ENCODE measurements at regions not wholly inside any gene's neighbourhood (a gene's known extent, or its start where the extent isn't known, plus 50 kb on each side); places are given as distances from the start of the nearest gene placed in this dataset.

DNA sequence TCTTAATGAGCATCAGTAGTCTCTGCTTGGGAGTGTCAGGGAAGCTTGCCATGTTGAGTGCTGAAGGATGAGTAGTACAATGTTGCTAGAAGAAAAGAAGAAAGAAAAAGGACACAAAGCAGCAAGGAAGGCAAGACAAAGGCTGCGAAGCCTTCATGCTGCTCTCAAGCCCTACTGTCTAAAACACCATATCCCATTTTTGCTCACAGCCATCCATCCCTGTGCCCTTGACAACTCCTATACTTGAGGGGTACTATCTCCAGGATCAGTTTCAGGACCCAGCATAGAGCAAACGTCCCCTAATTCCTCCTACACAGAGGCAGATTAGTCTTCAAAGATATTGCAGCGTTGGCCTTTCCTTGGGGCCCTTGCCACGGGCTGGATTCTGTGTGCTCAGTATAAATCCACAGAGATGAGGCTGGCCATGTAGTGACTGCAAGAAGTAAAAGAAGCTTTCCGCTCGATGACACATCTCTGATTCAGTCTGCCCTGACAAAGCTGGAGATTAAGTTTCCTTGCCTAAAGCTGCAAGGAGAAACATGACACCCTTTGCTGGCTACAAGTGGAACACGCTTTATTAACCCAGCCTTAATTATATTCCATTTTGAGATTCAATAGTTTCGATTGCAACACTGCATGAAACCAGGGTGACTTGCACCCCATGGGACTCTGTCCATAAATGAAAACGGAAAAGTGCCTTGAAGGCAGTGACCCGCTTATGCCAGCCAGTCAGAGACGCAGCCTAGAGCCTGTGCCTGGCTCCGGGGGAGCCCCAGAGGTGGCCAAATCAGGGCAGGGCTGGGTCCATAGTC, 304.6 kb downstream of the ACTL7B start:
- H3K4me1 ChIP-seq (ENCODE audit: control insufficient read depth, insufficient read depth, low read length), result 0 out of 2 replicates have a peak, but pooled peaks cover 4% of the 10 kb centered on the region
- H3K27ac ChIP-seq (ENCODE audit: low read depth, low read length), result no peak overlapping the region
- H3K9ac ChIP-seq (ENCODE audit: low read depth, low read length), result no peak overlapping the region
- H3K27me3 ChIP-seq (ENCODE audit: control insufficient read depth, insufficient read depth, low read length), result no peaks in the 10 kb centered on the region
- H3K9me3 ChIP-seq (ENCODE audit: control insufficient read depth, insufficient read depth, low read length), result no peaks in the 10 kb centered on the region
- no peaks in the 10 kb centered on the region for H3K36me3 ChIP-seq (ENCODE audit: control insufficient read depth, insufficient read depth, low read length)
- no peak overlapping the region for H3K4me3 ChIP-seq (ENCODE audit: low read depth, low read length)

DNA sequence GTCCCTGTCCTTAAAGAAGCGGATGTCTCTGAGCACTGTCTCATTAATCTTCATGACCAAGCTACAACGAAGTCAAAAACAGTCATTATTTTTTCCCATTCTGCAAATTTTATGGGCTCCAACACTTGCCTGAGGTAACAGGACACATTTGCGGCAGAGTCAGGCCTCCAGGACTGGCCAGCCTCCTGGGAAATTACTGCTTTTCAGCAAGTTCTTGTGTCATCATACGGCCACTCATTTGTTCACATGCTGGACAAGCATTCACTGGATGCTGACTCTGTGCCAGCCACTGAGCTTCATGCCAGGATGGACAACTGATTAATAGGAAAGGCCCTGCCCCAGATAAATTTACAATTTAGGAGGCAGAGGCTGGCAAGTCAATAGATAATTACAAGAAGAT, 305.7 kb downstream of the ACTL7B start:
- Histone ChIP-seq H3K36me3 (ENCODE audit: control insufficient read depth, insufficient read depth, low read length) (no peaks in the 10 kb centered on the region), H3K4me3 (ENCODE audit: low read depth, low read length) (no peak overlapping the region), H3K27ac (ENCODE audit: low read depth, low read length) (no peak overlapping the region), H3K9ac (ENCODE audit: low read depth, low read length) (no peak overlapping the region), H3K27me3 (ENCODE audit: control insufficient read depth, insufficient read depth, low read length) (no peaks in the 10 kb centered on the region), H3K4me1 (ENCODE audit: control insufficient read depth, insufficient read depth, low read length) (0 out of 2 replicates have a peak, but pooled peaks cover 4% of the 10 kb centered on the region), H3K9me3 (ENCODE audit: control insufficient read depth, insufficient read depth, low read length) (no peaks in the 10 kb centered on the region)

GRCh38 chr9:108549184-108549583, 306.6 kb downstream of the ACTL7B start:
- no peaks in the 10 kb centered on the region for H3K27me3 ChIP-seq (ENCODE audit: control insufficient read depth, insufficient read depth, low read length)
- H3K27ac ChIP-seq (ENCODE audit: low read depth, low read length), result no peak overlapping the region
- H3K4me1 ChIP-seq (ENCODE audit: control insufficient read depth, insufficient read depth, low read length), result 0 out of 2 replicates have a peak, but pooled peaks cover 4% of the 10 kb centered on the region
- H3K4me3 ChIP-seq (ENCODE audit: low read depth, low read length), result no peak overlapping the region
- no peaks in the 10 kb centered on the region for H3K36me3 ChIP-seq (ENCODE audit: control insufficient read depth, insufficient read depth, low read length)
- no peaks in the 10 kb centered on the region for H3K9me3 ChIP-seq (ENCODE audit: control insufficient read depth, insufficient read depth, low read length)
- no peak overlapping the region for H3K9ac ChIP-seq (ENCODE audit: low read depth, low read length)

GRCh38 chr9:108547411-108548135, 308.2 kb downstream of the ACTL7B start:
- Histone ChIP-seq H3K27ac (ENCODE audit: low read depth, low read length) (no peak overlapping the region), H3K36me3 (ENCODE audit: control insufficient read depth, insufficient read depth, low read length) (no peaks in the 10 kb centered on the region), H3K9me3 (ENCODE audit: control insufficient read depth, insufficient read depth, low read length) (no peaks in the 10 kb centered on the region), H3K4me1 (ENCODE audit: control insufficient read depth, insufficient read depth, low read length) (peaks cover 12% of the 10 kb centered on the region; the same call in 1 of the 2 replicates), H3K9ac (ENCODE audit: low read depth, low read length) (no peak overlapping the region), H3K4me3 (ENCODE audit: low read depth, low read length) (no peak overlapping the region), H3K27me3 (ENCODE audit: control insufficient read depth, insufficient read depth, low read length) (no peaks in the 10 kb centered on the region)

GRCh38 chr9:108546215-108546614, 309.6 kb downstream of the ACTL7B start:
- no peaks in the 10 kb centered on the region for H3K9me3 ChIP-seq (ENCODE audit: control insufficient read depth, insufficient read depth, low read length)
- peaks cover 12% of the 10 kb centered on the region; the same call in 1 of the 2 replicates for H3K4me1 ChIP-seq (ENCODE audit: control insufficient read depth, insufficient read depth, low read length)
- H3K27ac ChIP-seq (ENCODE audit: low read depth, low read length), result no peak overlapping the region
- H3K36me3 ChIP-seq (ENCODE audit: control insufficient read depth, insufficient read depth, low read length), result no peaks in the 10 kb centered on the region
- no peak overlapping the region for H3K9ac ChIP-seq (ENCODE audit: low read depth, low read length)
- no peaks in the 10 kb centered on the region for H3K27me3 ChIP-seq (ENCODE audit: control insufficient read depth, insufficient read depth, low read length)
- no peak overlapping the region for H3K4me3 ChIP-seq (ENCODE audit: low read depth, low read length)

DNA sequence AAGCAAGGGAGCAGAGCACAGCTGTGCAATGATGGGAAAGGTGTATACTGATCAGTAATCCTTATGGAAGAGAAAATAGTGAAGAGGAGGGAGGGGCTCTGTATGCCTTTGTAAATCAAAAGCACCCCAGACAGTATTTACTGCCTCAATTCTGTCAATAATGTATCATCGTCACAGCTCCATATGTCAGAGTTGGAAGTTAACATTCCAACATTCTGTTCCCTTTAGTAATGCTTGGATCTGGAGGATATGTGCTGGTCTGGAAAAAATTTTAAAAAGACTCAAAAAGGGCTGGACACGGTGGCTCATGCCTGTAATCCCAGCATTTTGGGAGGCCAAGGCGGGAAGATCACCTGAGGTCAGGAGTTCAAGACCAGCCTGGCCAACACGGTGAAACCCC, 310.4 kb downstream of the ACTL7B start:
- Histone ChIP-seq H3K4me3 (ENCODE audit: low read depth, low read length) (no peak overlapping the region), H3K4me1 (ENCODE audit: control insufficient read depth, insufficient read depth, low read length) (peaks cover 12% of the 10 kb centered on the region; the same call in 1 of the 2 replicates), H3K36me3 (ENCODE audit: control insufficient read depth, insufficient read depth, low read length) (no peaks in the 10 kb centered on the region), H3K9me3 (ENCODE audit: control insufficient read depth, insufficient read depth, low read length) (no peaks in the 10 kb centered on the region), H3K27me3 (ENCODE audit: control insufficient read depth, insufficient read depth, low read length) (no peaks in the 10 kb centered on the region), H3K27ac (ENCODE audit: low read depth, low read length) (no peak overlapping the region), H3K9ac (ENCODE audit: low read depth, low read length) (no peak overlapping the region)

DNA sequence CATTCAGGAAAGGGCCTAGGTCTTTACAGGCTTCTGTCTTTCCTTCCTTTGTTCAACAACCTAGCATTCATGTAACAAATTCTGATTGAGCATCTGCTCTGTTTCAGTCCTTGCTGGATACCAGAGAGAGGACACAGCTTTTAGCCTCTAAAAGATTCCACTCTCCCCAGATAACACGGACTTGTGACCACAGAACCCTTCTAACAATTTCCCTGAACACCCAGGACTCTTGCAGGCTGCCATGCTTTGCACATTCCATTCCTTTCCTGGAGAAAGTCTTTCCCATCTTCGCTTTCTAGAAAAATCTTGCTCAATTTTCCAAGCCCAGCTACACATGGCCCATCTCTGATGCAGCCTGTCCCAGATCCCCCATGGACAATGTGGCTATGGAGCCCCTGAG, 310.9 kb downstream of the ACTL7B start:
- no peaks in the 10 kb centered on the region for H3K27me3 ChIP-seq (ENCODE audit: control insufficient read depth, insufficient read depth, low read length)
- no peaks in the 10 kb centered on the region for H3K9me3 ChIP-seq (ENCODE audit: control insufficient read depth, insufficient read depth, low read length)
- peaks cover 12% of the 10 kb centered on the region; the same call in 1 of the 2 replicates for H3K4me1 ChIP-seq (ENCODE audit: control insufficient read depth, insufficient read depth, low read length)
- H3K9ac ChIP-seq (ENCODE audit: low read depth, low read length), result no peak overlapping the region
- H3K27ac ChIP-seq (ENCODE audit: low read depth, low read length), result no peak overlapping the region
- H3K4me3 ChIP-seq (ENCODE audit: low read depth, low read length), result no peak overlapping the region
- no peaks in the 10 kb centered on the region for H3K36me3 ChIP-seq (ENCODE audit: control insufficient read depth, insufficient read depth, low read length)

- Histone ChIP-seq H3K27me3 (ENCODE audit: control insufficient read depth, insufficient read depth, low read length) (no peaks in the 10 kb centered on the region), H3K4me1 (ENCODE audit: control insufficient read depth, insufficient read depth, low read length) (peaks cover 12% of the 10 kb centered on the region; the same call in 1 of the 2 replicates), H3K9ac (ENCODE audit: low read depth, low read length) (no peak overlapping the region), H3K27ac (ENCODE audit: low read depth, low read length) (peak overlapping the region; percentile 59), H3K4me3 (ENCODE audit: low read depth, low read length) (no peak overlapping the region), H3K9me3 (ENCODE audit: control insufficient read depth, insufficient read depth, low read length) (no peaks in the 10 kb centered on the region), H3K36me3 (ENCODE audit: control insufficient read depth, insufficient read depth, low read length) (no peaks in the 10 kb centered on the region)
Measured at GRCh38 chr9:108543251-108543778, 312.5 kb downstream of the ACTL7B start.

DNA sequence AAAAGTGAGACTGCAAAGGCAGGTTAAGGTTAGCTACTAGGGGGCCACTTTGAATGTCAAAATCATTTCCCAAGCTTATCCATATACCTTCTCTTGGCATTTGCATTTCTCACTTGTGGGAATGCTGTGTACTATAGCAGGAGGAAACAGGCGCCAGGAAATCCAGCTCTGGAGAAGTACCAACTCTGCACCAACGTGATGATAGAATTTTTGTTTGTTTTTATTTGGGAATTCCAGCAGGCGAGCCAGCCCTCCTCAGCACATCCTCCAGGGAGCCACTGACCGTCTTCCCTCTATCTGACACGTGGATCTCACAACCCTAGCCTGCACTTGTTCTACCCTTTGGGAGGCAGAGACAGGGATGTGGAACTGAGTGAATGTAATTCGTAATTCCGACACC, 318.0 kb downstream of the ACTL7B start:
- Histone ChIP-seq H3K27me3 (ENCODE audit: control insufficient read depth, insufficient read depth, low read length) (no peaks in the 10 kb centered on the region), H3K27ac (ENCODE audit: low read depth, low read length) (no peak overlapping the region), H3K36me3 (ENCODE audit: control insufficient read depth, insufficient read depth, low read length) (no peaks in the 10 kb centered on the region), H3K4me3 (ENCODE audit: low read depth, low read length) (no peak overlapping the region), H3K4me1 (ENCODE audit: control insufficient read depth, insufficient read depth, low read length) (no peaks in the 10 kb centered on the region), H3K9ac (ENCODE audit: low read depth, low read length) (no peak overlapping the region), H3K9me3 (ENCODE audit: control insufficient read depth, insufficient read depth, low read length) (no peaks in the 10 kb centered on the region)

- Histone ChIP-seq H3K4me3 (ENCODE audit: low read depth, low read length) (no peak overlapping the region), H3K9ac (ENCODE audit: low read depth, low read length) (no peak overlapping the region), H3K4me1 (ENCODE audit: control insufficient read depth, insufficient read depth, low read length) (no peaks in the 10 kb centered on the region), H3K27me3 (ENCODE audit: control insufficient read depth, insufficient read depth, low read length) (no peaks in the 10 kb centered on the region), H3K36me3 (ENCODE audit: control insufficient read depth, insufficient read depth, low read length) (no peaks in the 10 kb centered on the region), H3K27ac (ENCODE audit: low read depth, low read length) (no peak overlapping the region), H3K9me3 (ENCODE audit: control insufficient read depth, insufficient read depth, low read length) (no peaks in the 10 kb centered on the region)
Measured at GRCh38 chr9:108536836-108537601, 318.8 kb downstream of the ACTL7B start.

Measured in HUES48 (cell line).